Esophagus muscularis mucosa (tissue), 3 donors: ENCODE measurements at regions not wholly inside any gene's neighbourhood (a gene's known extent, or its start where the extent isn't known, plus 50 kb on each side); places are given as distances from the start of the nearest gene placed in this dataset.

ENCODE experiments used
- POLR2A ChIP-seq: fragments of 450-650 bp; IDR thresholded peaks from one replicate; pipeline ENCODE4 v1.6.1; 2017; ENCODE audit warnings: antibody characterized with exemption, moderate library complexity, mild to moderate bottlenecking, low read depth
- POLR2AphosphoS5 ChIP-seq, 2 donors: sonication (generic); formaldehyde crosslinking; IDR thresholded peaks; one replicate each; pipeline ENCODE4 v1.6.1; 2017; ENCODE audit warnings: antibody characterized with exemption in 2 of 2
- TF ChIP-seq, protein P1 (sequence below), 3 experiments: fragments of 200-600 bp in 2 of 3; fragments of 450-650 bp in 1 of 3; sonication (generic) in 2 of 3; IDR thresholded peaks; one replicate each; pipeline ENCODE4 v1.5.1; 2017 to 2019; ENCODE audit warnings: antibody characterized with exemption in 3 of 3, mild to moderate bottlenecking in 2 of 3, moderate library complexity in 1 of 3

GRCh38 chr4:128440923-128441322 lies 153.3 kb upstream of the PGRMC2 start:
- TF ChIP-seq, protein P1, sequence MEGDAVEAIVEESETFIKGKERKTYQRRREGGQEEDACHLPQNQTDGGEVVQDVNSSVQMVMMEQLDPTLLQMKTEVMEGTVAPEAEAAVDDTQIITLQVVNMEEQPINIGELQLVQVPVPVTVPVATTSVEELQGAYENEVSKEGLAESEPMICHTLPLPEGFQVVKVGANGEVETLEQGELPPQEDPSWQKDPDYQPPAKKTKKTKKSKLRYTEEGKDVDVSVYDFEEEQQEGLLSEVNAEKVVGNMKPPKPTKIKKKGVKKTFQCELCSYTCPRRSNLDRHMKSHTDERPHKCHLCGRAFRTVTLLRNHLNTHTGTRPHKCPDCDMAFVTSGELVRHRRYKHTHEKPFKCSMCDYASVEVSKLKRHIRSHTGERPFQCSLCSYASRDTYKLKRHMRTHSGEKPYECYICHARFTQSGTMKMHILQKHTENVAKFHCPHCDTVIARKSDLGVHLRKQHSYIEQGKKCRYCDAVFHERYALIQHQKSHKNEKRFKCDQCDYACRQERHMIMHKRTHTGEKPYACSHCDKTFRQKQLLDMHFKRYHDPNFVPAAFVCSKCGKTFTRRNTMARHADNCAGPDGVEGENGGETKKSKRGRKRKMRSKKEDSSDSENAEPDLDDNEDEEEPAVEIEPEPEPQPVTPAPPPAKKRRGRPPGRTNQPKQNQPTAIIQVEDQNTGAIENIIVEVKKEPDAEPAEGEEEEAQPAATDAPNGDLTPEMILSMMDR (IDR thresholded peaks at IDR 0.05) = no peak
- no peak for TF ChIP-seq POLR2A
- TF ChIP-seq POLR2AphosphoS5 (IDR thresholded peaks at IDR 0.05) = no peak
